ENCODE measurements at regions not wholly inside any gene's neighbourhood (a gene's known extent, or its start where the extent isn't known, plus 50 kb on each side); places are given as distances from the start of the nearest gene placed in this dataset.

DNA sequence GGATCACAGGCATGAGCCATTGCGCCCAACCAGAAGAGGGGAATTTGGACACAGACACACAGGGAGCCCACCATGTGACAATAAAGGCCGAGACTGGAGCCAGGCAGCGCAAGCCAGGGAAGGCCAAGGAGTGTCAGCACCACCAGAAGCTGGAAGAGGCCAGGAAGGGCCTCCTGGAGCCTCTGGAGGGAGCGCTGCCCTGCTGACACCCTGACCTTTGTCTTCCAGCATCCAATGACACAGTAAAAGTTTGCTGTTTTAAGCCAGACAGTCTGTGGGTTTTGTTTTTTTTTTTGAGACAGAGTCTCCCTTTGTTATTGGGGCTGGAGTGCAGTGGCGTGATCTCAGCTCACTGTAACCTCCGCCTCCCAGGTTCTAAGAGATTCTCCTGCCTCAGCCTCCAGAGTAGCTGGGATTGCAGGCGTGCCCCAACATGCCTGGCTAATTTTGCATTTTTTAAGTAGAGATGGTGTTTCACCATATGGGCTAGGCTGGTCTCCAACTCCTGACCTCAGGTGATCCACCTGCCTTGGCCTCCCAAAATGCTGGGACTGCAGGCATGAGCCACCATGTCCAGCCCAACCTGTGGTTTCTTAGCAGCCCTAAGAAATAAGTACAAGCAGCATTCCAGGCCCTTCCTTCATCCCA, 215.8 kb downstream of the CTTN start:
- DNase-seq, result no peak

DNA sequence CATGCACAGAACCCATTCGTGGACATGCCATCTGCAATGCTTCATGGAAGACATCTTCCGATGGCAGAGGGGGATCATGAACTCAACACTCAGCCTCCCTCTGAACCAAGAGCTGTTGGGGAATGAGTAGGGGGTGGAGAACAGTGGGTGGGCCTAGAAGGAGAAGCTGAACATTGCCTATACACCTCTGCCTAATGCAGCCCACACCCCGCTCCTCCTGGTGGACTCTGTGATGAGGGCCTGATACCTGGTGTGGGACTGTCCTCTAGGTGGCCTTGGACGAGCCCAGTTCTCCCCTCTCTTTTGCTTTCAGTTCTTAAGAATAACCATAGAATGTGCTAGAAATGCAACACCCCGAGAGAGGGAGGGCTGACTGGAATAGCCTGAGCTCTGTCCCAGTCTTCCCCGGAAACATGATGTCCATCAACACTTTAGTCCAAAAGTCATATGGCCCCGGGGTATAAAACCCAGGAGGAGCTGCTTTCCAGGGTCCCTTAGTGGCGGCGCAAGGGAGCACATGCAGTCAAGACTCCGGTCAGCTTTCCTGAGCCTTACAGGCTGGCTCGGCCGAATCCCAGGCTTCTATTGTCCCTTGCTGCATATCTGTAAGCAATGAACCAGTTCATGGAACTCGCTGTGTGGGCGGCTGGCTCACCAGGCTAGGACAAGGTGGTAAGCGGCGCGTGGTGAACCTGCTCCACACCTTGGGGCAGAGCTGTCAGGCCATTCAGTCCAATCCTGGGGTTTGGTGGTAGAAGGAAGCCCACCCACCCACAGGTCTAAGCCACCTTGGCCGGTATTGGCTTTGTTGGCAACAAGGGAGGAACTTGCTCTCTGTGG, 216.9 kb downstream of the CTTN start:
- DNase-seq, result no peak

DNA sequence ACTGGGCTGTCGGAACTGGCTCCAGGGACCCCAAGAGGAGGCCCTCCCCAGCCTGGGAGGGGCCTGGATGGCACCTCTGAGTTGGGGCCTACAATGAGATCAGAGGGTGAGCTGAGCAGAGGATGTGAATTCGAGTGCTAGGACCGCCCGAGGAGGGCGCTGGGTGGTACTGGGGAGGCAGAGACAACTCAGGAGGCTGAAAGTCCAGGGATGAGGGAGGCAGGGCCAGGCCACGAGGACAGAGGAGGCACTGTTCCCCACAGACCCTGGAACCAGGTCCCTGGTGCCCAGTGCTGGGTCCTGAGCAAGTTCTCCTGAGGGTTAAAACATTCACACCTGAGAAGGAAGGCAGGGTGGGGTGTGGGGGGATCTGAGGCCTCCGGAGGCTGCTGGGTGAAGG, 218.0 kb downstream of the CTTN start:
- DNase-seq, result no peak

DNA sequence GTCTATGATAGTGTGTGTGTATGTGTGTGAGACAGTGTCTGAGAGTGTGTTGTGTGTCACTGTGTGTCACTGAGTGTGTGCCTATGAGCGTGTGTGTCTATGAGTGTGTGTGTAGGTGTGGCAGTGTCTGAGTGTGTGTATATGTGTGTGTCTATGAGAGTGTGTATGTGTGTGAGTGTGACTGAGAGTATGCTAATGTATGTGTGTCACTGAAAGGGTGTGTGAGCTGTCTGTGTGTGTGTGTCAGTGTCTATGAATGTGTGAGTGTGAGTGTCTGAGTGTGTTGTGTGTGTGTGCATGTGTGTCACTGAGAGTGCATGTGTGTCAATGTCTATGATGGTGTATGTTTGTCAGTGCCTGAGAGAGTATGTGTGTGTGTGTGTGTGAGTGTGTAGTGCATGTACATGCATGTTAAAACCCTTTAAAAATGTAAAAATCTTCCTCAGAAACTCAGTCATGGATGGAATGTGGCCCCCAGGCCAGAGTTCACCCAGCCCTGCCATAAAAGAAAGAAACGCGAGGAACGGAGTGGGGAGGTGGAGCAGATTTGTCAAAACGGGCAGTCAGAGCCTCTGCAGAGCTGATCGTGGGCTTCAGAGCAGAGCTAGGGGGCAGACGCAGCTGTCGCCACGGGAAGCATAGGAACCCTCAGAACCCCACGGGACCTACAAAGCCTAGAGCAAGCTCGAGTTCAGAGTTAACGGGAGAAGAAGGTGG, 218.8 kb downstream of the CTTN start:
- DNase-seq, result no peak

DNA sequence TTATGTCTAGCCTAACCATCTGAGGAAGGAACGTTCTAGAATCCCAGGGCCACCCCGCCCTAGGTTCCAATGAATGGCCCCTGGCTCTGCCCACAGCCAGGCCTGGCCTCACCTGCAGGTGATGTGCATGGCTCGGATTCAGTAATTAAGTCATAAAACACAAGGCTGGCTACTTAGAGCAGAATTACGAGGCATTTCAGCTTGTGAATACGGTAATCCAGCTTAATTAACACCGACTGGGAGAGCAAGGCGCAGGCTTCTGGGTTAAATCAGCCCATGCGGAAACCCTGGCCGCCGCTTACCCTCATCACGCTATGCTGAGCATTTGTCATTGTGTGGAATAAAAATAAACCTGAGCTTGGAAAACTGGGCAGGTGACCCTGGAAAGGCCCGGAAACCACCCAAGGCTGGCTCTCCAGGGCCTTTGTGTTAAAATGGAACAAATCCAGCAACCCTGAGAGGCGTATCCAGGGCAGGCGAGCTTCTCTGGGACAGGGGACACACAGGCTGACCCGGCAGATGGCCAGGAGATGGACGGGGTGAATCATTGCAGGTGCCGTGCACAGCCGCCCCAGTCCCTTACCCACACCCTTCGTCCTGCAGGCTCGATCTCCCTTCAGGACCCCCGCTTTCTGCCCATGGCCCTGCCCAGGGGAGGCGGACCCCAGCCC, 220.2 kb downstream of the CTTN start:
- DNase-seq, result no peak

DNA sequence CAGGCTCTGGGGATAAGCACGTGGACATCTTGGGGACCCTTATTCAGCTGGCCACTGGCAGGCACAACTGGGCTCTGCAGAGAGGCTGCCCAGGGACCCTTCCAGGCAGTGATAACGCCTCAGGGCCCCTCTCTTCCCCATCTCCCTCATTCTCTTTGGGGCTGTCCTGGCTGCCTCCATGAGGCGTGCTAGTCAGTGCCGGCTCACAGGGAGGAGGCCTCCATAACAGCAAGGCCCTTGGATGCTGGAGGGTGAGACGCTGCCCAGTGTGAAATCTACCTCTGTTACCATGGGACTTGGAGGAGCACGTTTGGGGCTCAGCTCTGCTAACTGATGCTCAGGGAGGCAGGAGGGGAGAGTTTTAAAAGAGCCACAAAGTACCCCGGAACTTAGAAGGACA, 221.3 kb downstream of the CTTN start:
- no peak for DNase-seq

DNA sequence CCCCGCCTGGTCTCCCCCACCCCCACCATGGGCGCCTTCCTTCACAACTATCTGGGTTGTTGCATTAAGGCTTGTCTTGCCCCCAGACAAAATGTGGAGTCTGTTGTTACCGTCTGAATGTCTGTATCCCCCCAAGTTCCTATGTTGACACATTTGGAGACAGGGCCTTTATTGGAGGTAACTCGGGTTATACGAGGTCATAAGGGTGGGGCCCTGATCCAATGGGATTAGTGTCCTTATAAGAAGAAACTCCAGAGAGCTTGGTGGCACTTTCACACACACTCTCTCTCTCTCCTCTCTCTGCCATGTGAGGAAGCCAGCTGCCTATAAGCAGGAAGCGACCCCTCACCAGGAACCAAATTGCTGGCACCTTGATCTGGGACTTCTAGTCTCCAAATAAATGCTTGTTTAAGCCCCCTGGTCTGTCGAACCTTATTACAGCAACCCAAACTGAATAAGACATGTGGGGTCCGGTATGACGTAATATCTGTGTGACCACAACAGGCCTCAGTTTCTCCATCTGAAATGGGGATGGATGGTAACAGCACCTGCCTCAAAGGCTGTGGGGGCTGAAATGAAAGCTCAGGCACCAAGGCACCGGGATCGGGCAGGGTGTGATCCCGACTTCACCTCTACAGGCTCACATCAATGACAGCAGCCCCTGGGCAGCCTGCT, 222.3 kb downstream of the CTTN start:
- no peak for DNase-seq

DNA sequence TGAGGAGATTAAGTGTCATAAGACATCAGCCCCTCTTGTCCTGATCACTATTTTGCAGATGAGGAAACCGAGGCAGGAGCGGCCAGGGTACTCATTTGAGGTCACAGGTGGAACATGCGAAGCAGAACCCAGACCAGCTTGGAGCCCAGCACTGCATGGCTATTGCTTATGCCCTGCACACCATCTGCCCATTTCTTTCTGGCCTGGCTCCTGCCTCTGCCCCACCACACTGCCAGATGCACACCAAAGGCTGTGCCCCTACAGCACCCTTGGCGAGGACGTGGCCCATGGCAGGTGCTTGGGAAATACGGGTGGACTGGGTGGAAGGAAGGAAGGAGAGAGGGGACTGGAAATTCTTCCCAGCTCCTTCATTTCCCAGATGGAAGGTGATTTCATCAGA, 222.9 kb downstream of the CTTN start:
- no peak for DNase-seq

DNA sequence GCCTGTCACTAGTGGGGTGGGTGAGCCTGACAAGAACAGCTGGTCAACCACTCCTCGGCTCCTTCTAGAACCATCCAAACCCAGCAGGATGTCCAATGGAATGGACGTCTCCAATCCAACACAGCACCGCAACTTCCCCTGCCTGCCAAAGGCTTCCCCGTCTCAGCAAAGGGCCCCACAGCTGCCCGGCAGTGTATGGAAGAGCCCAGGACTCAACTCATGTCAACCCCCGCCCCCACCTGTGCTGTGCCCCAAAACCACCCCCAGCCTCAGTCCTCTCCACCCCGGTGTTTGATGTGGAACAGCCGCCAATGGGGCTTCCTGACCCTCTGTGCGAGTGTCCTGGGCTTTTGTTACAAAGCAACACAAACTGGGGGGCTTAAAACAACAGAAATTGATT, 223.8 kb downstream of the CTTN start:
- no peak for DNase-seq

DNA sequence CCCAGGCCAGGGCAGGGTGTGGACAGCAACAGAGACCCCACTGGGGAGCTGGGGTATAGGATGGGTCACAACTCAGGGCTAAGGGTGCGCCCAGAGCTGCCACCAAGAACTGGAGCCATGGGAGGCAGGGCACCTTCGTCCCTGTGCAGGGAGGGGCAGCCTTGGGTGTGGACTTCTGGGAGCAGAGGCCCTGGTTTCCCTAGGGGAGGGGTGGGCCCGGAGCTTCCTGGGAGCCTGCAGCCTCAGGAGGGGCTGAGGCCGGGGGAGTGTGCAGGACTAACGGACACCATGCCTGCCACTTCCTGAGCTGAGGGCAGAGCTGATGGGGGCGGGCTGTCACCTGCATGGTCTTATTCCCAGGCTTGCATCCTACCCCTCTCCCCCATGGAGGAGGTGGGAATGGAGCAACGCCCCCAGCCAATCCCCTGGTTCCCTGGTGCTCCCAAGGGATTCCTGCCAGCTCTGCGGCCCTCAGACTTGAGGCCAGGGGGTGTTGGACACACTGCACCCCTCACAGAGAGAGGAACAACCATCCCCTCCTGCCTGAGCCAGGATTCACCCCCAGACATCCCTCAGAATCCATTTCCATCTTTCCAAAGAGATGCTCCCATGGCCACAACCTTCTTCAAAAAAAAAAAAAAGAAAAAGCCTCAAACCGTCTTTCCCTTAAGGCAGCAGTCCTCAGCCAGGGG, 225.7 kb downstream of the CTTN start:
- no peak for DNase-seq

DNA sequence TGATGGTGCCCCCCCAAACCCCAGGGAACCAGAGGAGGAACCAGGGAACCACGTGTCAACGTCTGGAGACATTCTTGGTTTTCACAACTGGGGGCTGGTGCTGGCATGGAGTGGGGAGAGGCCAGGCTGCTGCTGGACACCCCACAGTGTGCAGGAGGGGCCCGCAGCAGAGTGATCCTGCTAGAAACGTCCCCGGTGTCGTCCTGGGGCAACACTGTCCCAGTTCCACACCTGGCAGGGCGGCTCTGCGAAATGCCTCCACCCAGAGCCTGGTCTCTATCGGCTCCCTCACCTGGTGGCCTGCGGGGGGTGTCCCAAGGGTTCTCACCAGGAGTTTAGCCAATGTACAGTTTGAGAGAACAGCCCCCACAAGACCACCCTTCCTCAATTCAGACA, 226.3 kb downstream of the CTTN start:
- DNase-seq, result no peak

DNA sequence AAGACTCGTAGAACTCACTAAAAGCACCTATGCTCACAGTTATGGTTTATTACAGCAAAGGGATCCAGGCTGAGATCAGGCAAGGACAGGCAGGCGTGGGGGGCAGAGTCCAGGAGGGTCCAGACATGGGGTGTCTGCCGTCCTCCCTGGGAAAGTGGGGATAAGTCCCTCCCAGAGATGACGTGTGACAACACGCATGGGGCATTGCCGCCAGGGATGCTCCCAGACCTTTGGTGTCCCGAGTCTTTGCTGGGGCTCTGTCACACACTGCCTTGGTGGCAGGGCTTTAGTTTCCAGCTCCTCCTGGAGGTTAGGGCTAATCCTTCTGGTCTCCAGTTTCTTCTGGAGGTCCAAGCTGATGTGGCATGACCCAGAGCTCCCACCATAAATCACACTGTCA, 226.7 kb downstream of the CTTN start:
- DNase-seq, result no peak

DNA sequence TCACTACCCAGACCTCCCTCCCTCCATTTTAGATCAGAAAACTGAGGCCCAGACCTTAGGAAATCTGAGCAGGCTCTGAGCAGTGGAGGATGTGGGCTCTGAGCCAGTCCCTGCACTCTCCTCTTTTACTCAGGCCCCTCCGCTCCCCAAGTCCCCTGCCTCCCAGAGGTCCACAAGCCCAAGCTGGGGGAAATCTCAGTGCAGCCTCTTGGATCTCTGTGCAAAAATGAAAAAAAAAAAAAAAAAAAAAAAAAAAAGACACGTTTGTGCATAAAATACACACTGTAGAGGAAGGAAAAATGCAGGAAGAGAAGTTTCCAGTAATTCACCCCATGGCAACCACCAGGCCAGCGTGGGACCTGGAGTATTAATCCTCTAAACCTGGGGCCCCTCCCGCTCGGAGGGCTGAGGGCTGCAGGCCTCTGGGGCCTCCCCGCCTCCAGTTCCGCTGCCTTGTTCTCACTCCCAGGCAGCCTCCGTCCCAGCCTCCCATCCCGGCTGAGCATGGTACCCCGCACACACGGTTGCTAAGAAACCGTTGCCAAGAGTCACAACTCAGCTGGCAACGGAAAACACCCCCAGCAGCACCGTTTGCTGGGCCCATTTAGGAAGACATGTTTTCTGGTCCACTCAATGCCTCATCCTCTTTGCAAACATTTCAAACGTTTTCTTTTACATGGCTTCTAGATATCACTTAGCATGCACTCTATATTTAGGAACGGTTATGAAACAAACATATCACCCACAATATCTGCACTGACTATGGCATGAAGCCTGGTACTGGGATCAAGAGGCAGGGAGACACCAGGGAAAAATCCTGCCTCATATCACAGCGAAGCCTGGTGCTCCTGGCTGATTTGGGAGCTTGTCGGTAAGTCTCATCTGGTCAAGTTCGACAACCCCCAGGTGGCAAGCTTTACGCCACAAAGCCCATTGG, 227.5 kb downstream of the CTTN start:
- DNase-seq, result no peak

DNA sequence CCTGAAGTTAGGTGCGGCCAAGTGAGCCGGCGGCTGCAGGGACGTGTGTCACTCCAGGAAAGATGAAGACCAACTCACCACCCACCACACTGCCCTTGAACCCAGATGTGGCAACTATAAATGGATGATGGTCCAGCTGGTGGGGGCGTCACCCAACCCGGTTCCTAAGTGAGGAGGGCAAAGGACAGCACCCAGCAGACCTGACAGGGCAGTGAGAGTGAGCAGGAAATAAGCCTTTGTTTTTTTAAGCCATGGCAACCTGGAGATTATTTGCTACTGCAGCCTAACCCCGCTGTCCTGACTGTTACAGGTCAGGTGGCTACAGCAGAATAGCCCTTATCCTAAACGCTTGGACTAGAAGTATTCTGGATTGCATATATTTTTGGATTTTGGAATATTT, 228.9 kb downstream of the CTTN start:
- no peak for DNase-seq

DNA sequence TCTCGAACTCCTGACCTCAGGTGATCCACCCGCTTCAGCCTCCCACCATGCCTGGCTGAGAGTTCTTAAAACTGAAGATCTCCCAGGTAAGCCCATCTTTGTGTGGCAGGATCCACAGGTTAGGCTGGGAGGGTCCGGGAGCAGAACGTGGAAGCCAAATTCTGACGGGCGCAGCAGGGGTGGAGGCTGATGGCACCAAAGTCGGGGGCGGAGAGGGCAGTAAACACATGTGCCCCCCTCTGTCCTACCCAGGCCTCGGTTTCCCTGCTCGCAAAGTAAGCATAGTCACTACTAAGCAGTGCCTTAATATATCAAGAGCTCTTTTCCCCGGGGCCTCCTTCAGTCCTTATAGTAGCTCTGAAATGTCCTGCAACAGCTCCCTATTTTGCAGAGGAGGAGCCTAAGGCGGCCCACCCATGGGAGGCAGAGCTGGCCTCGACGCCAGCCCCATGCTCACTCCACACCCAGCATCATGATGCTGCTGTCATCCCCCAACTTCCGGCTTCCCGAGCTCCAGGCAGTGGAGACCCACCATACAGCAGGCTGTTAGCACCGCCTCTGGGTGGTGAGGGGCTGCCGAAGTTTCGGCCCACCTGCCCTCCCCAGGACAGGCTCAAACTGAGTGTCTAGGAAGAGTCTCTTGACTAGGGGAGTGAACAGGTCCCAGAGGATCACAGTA, 230.0 kb downstream of the CTTN start:
- DNase-seq, result no peak

DNA sequence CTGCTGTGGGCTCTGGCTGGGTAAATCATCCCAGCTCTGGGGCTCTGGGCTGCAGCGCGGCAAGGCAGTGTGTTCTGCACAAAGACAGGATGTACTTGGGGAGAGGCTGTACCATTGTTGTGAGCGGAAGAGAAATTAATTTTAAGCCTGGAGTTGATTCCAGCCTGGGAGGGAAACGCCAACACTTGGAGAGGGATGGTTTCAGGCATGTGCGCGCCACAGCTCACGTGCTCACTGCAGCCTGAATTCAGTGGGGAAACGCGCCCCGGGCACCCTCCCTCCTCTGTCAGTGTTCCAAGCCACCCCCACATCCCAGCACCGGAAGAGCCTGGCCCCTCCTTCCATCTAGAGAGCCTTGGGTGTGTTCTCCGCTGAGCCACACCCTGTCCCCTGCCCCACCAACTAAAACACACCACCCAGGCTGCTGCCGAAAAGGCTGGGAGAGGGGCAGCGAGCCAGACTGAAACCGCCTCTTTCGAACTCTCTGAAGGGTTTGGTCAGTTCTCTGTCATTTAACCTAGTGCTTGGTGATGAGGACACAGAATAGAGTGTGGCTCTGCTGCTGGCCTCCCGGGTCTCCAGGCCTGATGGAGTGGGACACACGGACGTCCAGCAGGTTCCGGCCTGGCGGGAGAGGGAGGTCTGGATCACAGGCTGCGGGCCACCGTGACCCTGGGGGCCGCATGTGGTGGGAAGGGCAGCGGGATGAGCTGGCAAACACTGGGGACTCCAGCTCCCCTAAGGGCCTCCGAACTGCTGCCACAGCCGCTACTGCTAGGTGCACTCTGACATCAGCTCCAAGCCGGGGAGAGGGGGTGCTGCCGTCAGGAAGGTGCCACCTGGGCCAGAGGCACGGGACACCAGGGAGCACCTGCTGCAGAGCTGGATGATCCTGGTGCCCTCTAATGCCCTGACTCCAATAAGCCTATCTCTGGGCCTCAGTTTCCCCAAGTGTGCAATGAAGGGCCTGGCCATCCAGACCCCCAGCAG, 230.8 kb downstream of the CTTN start:
- DNase-seq, result no peak

DNA sequence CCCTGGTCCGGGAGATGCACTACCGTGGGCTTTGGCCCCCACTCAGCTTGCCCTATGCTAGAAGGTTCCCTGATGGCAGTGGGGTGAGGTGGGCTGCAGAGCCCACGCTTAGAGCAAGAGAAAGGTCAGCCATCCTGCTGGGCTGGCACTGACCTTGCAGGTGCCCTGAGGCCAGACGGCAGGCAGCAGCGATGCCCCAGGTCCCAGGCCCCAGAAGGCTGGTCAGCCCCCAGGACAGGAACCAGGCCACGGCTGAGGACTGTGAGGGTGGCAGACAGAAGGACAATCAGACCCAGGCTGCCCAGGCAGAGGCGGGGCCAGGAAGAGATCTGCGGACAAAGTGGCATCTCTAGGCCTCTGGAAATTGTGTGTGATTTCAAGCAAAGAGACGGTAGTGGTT, 231.7 kb downstream of the CTTN start:
- DNase-seq, result no peak

DNA sequence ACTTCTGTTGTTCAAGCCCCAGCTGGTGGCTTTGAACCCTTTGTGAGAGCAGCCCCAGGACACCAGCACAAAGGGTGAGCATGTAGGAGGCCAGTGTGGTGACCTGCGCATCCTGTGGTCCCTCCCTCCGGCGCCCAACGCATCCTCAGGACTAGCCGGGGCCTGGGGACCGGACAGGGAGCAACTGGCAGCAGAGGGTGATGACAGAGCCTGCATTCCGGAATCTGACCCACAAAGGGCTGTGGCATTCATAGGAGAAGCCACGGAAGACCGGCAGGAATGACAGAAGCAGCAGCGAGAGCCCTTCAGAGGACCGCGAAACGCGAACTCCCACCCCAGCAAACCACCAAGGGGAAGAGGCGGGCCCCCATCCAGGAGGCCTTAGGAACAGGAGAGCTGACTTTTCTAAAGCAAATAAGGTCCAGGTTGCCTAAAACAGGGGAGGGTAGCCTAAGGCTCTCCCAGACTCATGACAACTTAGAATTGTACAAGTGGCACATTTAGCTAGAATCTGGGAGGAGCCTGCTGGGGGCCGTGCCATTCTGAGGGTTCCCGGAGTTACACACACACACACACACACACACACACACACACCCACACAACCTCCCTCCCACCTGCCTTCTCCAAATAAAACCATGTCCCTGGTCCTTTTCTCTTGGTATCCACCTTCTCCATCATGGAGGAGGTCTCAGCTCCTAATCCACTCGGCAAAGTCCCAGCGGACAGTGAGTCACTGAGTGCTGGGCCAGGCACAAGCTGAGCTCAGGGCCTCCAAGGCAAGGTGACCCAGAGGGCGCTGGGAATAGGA, 232.7 kb downstream of the CTTN start:
- no peak for DNase-seq

All from NCI-H226 (cell line).